Fibroblast of pulmonary artery (primary cell): ENCODE measurements at regions not wholly inside any gene's neighbourhood (a gene's known extent, or its start where the extent isn't known, plus 50 kb on each side); places are given as distances from the start of the nearest gene placed in this dataset.

Source experiments
- DNase-seq: peaks from one replicate; pipeline ENCODE4 v3.0.0-alpha.2; 2010; ENCODE audit warnings: low read depth
- H3K4me3 ChIP-seq: replicated peaks from 2 replicates; pipeline ENCODE4 v1.5.1; 2011; ENCODE audit warnings: low read depth, mild to moderate bottlenecking, control low read depth, low read length, moderate library complexity
- TF ChIP-seq, protein P1 (sequence below): IDR thresholded peaks from 2 replicates; pipeline ENCODE4 v1.5.1; 2011; ENCODE audit warnings: mild to moderate bottlenecking, control low read depth, low read length, inconsistent platforms; ENCODE audit errors: missing control alignments

DNA sequence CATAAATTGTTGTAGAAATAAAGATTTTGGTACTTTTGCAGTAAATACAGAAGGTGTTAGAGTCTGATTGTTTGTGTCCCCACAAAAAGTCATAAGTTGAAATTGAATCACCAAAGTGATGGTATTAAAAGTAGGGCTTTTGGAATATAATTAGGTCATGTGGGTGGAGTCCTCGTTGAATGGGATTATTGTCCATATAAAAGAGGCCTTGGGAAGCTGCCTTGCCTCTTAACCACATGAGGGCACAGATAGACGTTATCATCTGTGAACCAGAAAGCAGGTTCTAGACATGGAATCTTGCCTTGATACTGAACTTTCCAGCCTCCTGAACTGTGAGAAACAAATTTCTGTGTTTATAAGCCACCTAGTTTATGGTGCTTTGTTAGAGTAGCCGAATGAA is 186.8 kb downstream of the PRR20E start:
- no peak overlapping the region for H3K4me3 ChIP-seq
- no peak for DNase-seq
- TF ChIP-seq, protein P1, sequence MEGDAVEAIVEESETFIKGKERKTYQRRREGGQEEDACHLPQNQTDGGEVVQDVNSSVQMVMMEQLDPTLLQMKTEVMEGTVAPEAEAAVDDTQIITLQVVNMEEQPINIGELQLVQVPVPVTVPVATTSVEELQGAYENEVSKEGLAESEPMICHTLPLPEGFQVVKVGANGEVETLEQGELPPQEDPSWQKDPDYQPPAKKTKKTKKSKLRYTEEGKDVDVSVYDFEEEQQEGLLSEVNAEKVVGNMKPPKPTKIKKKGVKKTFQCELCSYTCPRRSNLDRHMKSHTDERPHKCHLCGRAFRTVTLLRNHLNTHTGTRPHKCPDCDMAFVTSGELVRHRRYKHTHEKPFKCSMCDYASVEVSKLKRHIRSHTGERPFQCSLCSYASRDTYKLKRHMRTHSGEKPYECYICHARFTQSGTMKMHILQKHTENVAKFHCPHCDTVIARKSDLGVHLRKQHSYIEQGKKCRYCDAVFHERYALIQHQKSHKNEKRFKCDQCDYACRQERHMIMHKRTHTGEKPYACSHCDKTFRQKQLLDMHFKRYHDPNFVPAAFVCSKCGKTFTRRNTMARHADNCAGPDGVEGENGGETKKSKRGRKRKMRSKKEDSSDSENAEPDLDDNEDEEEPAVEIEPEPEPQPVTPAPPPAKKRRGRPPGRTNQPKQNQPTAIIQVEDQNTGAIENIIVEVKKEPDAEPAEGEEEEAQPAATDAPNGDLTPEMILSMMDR = no peak

DNA sequence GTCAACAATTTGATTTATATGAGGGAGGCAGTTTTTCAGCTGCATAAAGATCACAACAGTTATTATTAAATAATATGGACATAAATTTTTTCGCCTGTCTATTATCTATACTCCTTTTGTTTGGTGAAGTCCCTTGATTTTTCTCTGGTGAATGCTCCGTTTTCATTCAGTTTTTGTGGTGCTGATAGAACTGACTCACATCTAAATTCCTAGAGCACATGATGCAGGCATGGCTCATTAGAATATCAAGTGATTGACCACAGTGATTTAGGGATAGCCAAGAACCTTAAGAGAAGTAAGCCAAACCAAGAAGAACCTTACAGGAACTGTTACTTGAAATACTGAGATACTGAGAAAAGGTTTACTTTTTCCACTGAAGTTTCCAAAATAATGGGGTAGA is 208.9 kb downstream of the PRR20E start:
- TF ChIP-seq, protein P1 = no peak
- no peak for DNase-seq
- no peak overlapping the region for H3K4me3 ChIP-seq

DNA sequence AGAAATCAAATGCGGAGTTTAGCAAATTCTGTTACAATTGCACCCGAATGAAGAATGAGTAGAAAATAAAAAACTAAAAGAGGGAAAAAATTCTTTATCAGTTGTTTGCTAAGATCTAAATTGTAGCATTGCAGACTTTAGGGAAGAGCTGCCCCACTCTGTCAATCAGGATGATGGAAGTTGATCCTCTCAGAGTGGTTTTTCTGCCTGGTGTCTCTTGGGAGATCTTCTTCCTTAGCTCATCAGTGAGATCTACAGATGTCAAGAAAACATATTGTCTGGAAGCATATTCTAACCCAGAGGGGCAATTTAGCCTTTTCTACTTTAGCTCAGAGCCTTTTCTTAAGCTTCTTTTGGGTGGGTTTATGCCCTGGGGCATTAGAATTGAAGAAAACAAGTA is 223.2 kb upstream of the PCDH17 start:
- no peak overlapping the region for H3K4me3 ChIP-seq
- no peak for DNase-seq
- TF ChIP-seq, protein P1 = no peak

DNA sequence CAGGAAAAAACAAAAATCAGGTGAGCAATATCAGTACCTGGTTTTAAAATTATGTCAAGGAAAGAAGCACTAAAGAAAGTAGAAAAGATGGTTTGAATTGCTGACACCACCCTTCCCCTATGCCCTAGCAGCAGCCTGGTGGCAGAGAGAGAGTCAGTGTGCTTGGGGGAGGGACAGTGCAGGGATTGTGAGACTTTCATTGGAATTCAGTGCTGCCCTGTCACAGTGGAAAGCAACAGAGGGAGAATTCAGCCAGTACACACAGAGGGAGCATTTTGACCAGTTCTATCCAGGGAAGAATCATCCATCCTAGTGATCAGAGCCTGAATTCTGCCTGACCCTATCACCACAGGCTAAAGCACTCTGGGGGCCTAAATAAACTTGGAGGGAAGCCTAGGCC is 222.4 kb upstream of the PCDH17 start:
- no peak overlapping the region for H3K4me3 ChIP-seq
- DNase-seq = no peak
- TF ChIP-seq, protein P1 = no peak

DNA sequence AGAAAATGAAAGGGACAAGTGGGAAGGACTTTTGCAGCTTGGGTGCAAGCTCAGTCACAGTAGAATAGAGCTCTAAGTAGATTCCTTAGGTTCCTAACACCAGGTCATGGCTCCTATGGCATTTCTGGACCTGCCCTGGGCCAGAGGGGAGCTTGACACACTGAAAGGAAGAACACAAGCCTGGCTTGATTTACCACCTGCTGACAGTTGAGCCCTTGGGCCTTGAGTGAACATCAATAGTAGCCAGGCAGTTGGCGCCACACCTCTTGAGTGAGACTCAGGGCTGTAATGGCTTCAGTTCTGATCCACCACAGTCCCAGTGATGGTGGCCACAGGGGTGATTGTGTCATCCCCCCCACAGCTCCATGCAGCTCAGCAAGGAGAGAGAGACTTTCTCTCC is 221.9 kb upstream of the PCDH17 start:
- H3K4me3 ChIP-seq = no peak overlapping the region
- TF ChIP-seq, protein P1 = no peak
- DNase-seq = no peak

DNA sequence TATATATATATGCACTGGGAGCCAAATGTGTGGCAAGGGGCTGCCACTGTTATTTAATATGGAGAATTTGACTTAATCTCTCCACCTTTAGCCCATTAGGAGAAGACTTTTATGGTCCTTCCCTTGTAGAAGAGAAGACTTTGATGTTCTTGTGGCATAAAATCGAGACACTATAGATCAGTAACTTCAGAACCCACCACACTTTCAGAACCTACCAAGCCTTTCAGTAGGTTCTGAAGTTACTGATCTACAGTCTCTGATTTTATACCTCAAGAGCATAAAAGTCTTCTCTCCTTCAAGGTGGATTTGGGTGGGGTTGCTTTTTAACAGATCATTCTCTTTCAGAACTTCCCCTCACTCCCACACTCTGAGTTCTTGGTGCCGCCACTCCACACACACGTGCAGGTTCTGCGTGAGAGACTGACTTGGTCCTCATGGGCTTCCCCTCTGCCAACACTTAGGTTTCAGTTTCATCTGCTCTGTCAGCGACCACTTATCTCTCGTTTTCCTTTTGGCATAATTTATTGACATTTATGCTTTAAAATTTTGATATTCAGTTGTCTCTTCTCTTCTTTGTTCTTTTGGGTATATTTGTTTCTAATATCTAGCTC is 213.4 kb upstream of the PCDH17 start:
- no peak overlapping the region for H3K4me3 ChIP-seq
- DNase-seq = no peak
- TF ChIP-seq, protein P1 = no peak

DNA sequence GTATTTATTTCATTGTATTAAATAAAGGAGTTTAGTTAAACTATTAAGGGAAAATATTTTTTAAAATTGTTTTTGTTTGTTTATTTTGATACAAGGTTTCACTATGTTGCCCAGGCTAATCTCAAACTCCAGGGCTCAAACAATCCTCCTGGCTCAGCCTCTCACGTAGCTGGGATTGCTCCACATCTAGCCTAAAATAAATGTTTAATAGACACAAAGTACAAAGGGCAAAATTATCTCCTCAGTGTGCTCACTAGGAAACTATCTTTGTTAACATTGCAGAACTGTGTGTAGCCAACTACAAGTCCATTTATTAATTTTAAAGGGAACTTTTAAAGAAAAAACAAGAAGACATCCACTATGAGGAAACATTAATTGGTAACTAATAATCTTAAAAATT is 207.2 kb upstream of the PCDH17 start:
- no peak overlapping the region for H3K4me3 ChIP-seq
- TF ChIP-seq, protein P1 = no peak
- no peak for DNase-seq
